ENCODE measurements at regions not wholly inside any gene's neighbourhood (a gene's known extent, or its start where the extent isn't known, plus 50 kb on each side); places are given as distances from the start of the nearest gene placed in this dataset.

GRCh38 chr9:80648336-80648735, 1041.0 kb downstream of the TLE1 start:
- DNase-seq (ENCODE audit: low read depth, low spot score) = no peak

- no peak for DNase-seq (ENCODE audit: low read depth, low spot score)
These were observed 1043.1 kb downstream of the TLE1 start for GRCh38 chr9:80646211-80646610.

- DNase-seq (ENCODE audit: low read depth, low spot score) = no peak
These were observed 1045.3 kb downstream of the TLE1 start for GRCh38 chr9:80644044-80644443.

- DNase-seq (ENCODE audit: low read depth, low spot score) = no peak
These were observed 1054.3 kb downstream of the TLE1 start for GRCh38 chr9:80635065-80635464.

GRCh38 chr9:80632041-80632440, 1057.3 kb downstream of the TLE1 start:
- DNase-seq (ENCODE audit: low read depth, low spot score) = no peak

GRCh38 chr9:80622508-80622907, 1050.7 kb downstream of the TLE4 start:
- DNase-seq (ENCODE audit: low read depth, low spot score) = no peak

GRCh38 chr9:80619356-80619755, 1047.6 kb downstream of the TLE4 start:
- DNase-seq (ENCODE audit: low read depth, low spot score) = no peak

GRCh38 chr9:80615964-80616363, 1044.2 kb downstream of the TLE4 start:
- DNase-seq (ENCODE audit: low read depth, low spot score) = no peak

- DNase-seq (ENCODE audit: low read depth, low spot score) = no peak
These were observed 1034.0 kb downstream of the TLE4 start for GRCh38 chr9:80605793-80606192.

GRCh38 chr9:80605129-80605528, 1033.4 kb downstream of the TLE4 start:
- peak; percentile 3 for DNase-seq (ENCODE audit: low read depth, low spot score)

- no peak for DNase-seq (ENCODE audit: low read depth, low spot score)
These were observed 1030.5 kb downstream of the TLE4 start for GRCh38 chr9:80602291-80602690.

- no peak for DNase-seq (ENCODE audit: low read depth, low spot score)
These were observed 1024.8 kb downstream of the TLE4 start for GRCh38 chr9:80596579-80596978.

- no peak for DNase-seq (ENCODE audit: low read depth, low spot score)
These were observed 1023.4 kb downstream of the TLE4 start for GRCh38 chr9:80595192-80595591.

- DNase-seq (ENCODE audit: low read depth, low spot score) = no peak
These were observed 1020.6 kb downstream of the TLE4 start for GRCh38 chr9:80592413-80592812.

GRCh38 chr9:80586786-80587330, 1015.1 kb downstream of the TLE4 start:
- no peak for DNase-seq (ENCODE audit: low read depth, low spot score)

- no peak for DNase-seq (ENCODE audit: low read depth, low spot score)
These were observed 1000.2 kb downstream of the TLE4 start for GRCh38 chr9:80571953-80572352.

- DNase-seq (ENCODE audit: low read depth, low spot score) = no peak
These were observed 997.5 kb downstream of the TLE4 start for GRCh38 chr9:80569236-80569635.

GRCh38 chr9:80561526-80561925, 989.8 kb downstream of the TLE4 start:
- DNase-seq (ENCODE audit: low read depth, low spot score) = no peak

- no peak for DNase-seq (ENCODE audit: low read depth, low spot score)
These were observed 989.2 kb downstream of the TLE4 start for GRCh38 chr9:80560976-80561375.

GRCh38 chr9:80557256-80557655, 985.5 kb downstream of the TLE4 start:
- DNase-seq (ENCODE audit: low read depth, low spot score) = no peak

- DNase-seq (ENCODE audit: low read depth, low spot score) = no peak
These were observed 984.9 kb downstream of the TLE4 start for GRCh38 chr9:80556631-80557030.

GRCh38 chr9:80555782-80556325, 984.1 kb downstream of the TLE4 start:
- DNase-seq (ENCODE audit: low read depth, low spot score) = no peak

GRCh38 chr9:80554856-80555255, 983.1 kb downstream of the TLE4 start:
- no peak for DNase-seq (ENCODE audit: low read depth, low spot score)

- no peak for DNase-seq (ENCODE audit: low read depth, low spot score)
These were observed 982.5 kb downstream of the TLE4 start for GRCh38 chr9:80554301-80554700.
